Left kidney (tissue), 1 donor: ENCODE measurements at regions not wholly inside any gene's neighbourhood (a gene's known extent, or its start where the extent isn't known, plus 50 kb on each side); places are given as distances from the start of the nearest gene placed in this dataset.
"Not testable (repeated sequence)": the region's sequence is repeated elsewhere in the genome, so short reads cannot be mapped to it uniquely, and the experiment has no call there.

Source experiments
- DNase-seq: peaks from one replicate; pipeline ENCODE4 v3.0.0-alpha.2; 2013

- not testable (repeated sequence) for DNase-seq
Measured at GRCh38 chr9:65566018-65566417, 109.7 kb upstream of the ZNG1E start.

- not testable (repeated sequence) for DNase-seq
Measured at GRCh38 chr9:65519018-65519417, 156.7 kb upstream of the ZNG1E start.

GRCh38 chr9:65514465-65514864 is 161.3 kb upstream of the ZNG1E start:
- not testable (repeated sequence) for DNase-seq

GRCh38 chr9:65507897-65508296 is 167.8 kb upstream of the ZNG1E start:
- DNase-seq: not testable (repeated sequence)

GRCh38 chr9:65504686-65505085 is 171.0 kb upstream of the ZNG1E start:
- not testable (repeated sequence) for DNase-seq

GRCh38 chr9:65503696-65504095 is 172.0 kb upstream of the ZNG1E start:
- not testable (repeated sequence) for DNase-seq

- not testable (repeated sequence) for DNase-seq
Measured at GRCh38 chr9:65482890-65483289, 192.8 kb upstream of the ZNG1E start.

GRCh38 chr9:65481291-65481690 is 194.4 kb upstream of the ZNG1E start:
- DNase-seq: not testable (repeated sequence)

GRCh38 chr9:65474891-65475290 is 189.9 kb upstream of the FOXD4L5 start:
- DNase-seq: not testable (repeated sequence)

GRCh38 chr9:65473059-65473822 is 188.2 kb upstream of the FOXD4L5 start:
- DNase-seq: not testable (repeated sequence)

- DNase-seq: not testable (repeated sequence)
Measured at GRCh38 chr9:65471106-65471505, 186.1 kb upstream of the FOXD4L5 start.

- not testable (repeated sequence) for DNase-seq
Measured at GRCh38 chr9:65466911-65467734, 182.1 kb upstream of the FOXD4L5 start.

GRCh38 chr9:65465246-65465895 is 180.4 kb upstream of the FOXD4L5 start:
- DNase-seq: not testable (repeated sequence)

GRCh38 chr9:65462476-65462875 is 177.5 kb upstream of the FOXD4L5 start:
- DNase-seq: not testable (repeated sequence)

- no peak for DNase-seq
Measured at GRCh38 chr9:65459756-65460320, 174.8 kb upstream of the FOXD4L5 start.

- no peak for DNase-seq
Measured at GRCh38 chr9:65458992-65459391, 174.0 kb upstream of the FOXD4L5 start.

- DNase-seq: no peak
Measured at GRCh38 chr9:65458465-65458864, 173.5 kb upstream of the FOXD4L5 start.

- not testable (repeated sequence) for DNase-seq
Measured at GRCh38 chr9:65456991-65457390, 172.0 kb upstream of the FOXD4L5 start.

GRCh38 chr9:65455751-65456647 is 171.0 kb upstream of the FOXD4L5 start:
- DNase-seq: not testable (repeated sequence)

GRCh38 chr9:65455136-65455535 is 170.1 kb upstream of the FOXD4L5 start:
- not testable (repeated sequence) for DNase-seq

GRCh38 chr9:65454666-65455065 is 169.7 kb upstream of the FOXD4L5 start:
- DNase-seq: not testable (repeated sequence)
